H1 (cell line): ENCODE measurements at regions not wholly inside any gene's neighbourhood (a gene's known extent, or its start where the extent isn't known, plus 50 kb on each side); places are given as distances from the start of the nearest gene placed in this dataset.

ENCODE experiments used
- POU5F1 ChIP-seq: IDR thresholded peaks from 2 replicates; pipeline ENCODE4 v1.6.1; 2011; ENCODE audit warnings: low read depth, mild to moderate bottlenecking, low read length, moderate library complexity
- SIX5 ChIP-seq: IDR thresholded peaks from 2 replicates; pipeline ENCODE4 v1.6.1; 2011; ENCODE audit warnings: mild to moderate bottlenecking, low read depth, low read length
- SUZ12 ChIP-seq: fragments of 200-600 bp; sonication (generic); IDR thresholded peaks from 2 replicates; pipeline ENCODE4 v1.6.1; 2012; ENCODE audit warnings: mild to moderate bottlenecking, inconsistent platforms, low read length, moderate library complexity, mixed read lengths

GRCh38 chr4:158327525-158327924, 117.2 kb downstream of the TMEM144 start (continued):
- TF ChIP-seq SIX5, result no peak
- TF ChIP-seq POU5F1, result peak; percentile 13; the same call in 1 of the 2 replicates
- TF ChIP-seq SUZ12, result no peak
- TF ChIP-seq, all 59 proteins: peak for 2
